Ovary (tissue), 3 donors: ENCODE measurements at regions not wholly inside any gene's neighbourhood (a gene's known extent, or its start where the extent isn't known, plus 50 kb on each side); places are given as distances from the start of the nearest gene placed in this dataset.

Experiments used
- POLR2A ChIP-seq: fragments of 450-650 bp; IDR thresholded peaks from one replicate; pipeline ENCODE4 v1.6.1; 2017; ENCODE audit warnings: antibody characterized with exemption, mild to moderate bottlenecking, moderate library complexity
- TF ChIP-seq, protein P1 (sequence below), 3 donors: fragments of 450-650 bp in 2 of 3; fragments of 200-600 bp in 1 of 3; IDR thresholded peaks; one replicate each; pipeline versions ENCODE4 v1.5.1 to v1.8.0; 2016 to 2022; ENCODE audit warnings: antibody characterized with exemption in 3 of 3, mild to moderate bottlenecking in 1 of 3
- donor health status: DM: no; HTN: no; CAD: no.

DNA sequence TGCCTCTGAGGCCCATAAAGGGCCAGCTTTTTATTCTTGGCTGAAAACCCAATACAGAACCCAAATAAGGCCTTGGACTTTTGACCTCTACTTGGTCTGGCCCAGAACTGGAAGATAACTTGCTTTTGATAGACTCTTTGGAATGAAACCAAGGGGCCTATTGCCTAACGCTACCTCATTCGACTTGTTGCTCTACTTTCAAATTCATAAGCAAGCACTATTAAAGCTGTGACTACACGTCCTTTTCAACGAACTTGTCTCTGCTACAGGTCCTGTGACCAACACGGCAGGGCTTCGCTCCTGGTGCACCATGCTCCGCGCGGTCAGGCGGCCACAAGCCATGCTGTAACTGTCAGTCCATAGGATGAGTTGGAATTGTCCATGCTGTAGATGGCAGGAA lies 385.4 kb downstream of the MFSD1 start:
- TF ChIP-seq, protein P1, sequence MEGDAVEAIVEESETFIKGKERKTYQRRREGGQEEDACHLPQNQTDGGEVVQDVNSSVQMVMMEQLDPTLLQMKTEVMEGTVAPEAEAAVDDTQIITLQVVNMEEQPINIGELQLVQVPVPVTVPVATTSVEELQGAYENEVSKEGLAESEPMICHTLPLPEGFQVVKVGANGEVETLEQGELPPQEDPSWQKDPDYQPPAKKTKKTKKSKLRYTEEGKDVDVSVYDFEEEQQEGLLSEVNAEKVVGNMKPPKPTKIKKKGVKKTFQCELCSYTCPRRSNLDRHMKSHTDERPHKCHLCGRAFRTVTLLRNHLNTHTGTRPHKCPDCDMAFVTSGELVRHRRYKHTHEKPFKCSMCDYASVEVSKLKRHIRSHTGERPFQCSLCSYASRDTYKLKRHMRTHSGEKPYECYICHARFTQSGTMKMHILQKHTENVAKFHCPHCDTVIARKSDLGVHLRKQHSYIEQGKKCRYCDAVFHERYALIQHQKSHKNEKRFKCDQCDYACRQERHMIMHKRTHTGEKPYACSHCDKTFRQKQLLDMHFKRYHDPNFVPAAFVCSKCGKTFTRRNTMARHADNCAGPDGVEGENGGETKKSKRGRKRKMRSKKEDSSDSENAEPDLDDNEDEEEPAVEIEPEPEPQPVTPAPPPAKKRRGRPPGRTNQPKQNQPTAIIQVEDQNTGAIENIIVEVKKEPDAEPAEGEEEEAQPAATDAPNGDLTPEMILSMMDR (IDR thresholded peaks at IDR 0.05): no peak
- no peak for TF ChIP-seq POLR2A
